Mucosa of descending colon (tissue), 3 donors: ENCODE measurements at regions not wholly inside any gene's neighbourhood (a gene's known extent, or its start where the extent isn't known, plus 50 kb on each side); places are given as distances from the start of the nearest gene placed in this dataset.

Source experiments
- ATAC-seq: fragments of 200-7000 bp; cut with Tn5 transposase; one replicate; pipeline ENCODE4 v1.9.1; 2020; ENCODE audit warnings: mild to moderate bottlenecking, moderate library complexity
- DNase-seq, 3 donors: peaks; one replicate each; pipeline ENCODE4 v3.0.0-alpha.2; 2020
- H3K36me3 ChIP-seq: fragments of 200-600 bp; one replicate; pipeline ENCODE4 v1.8.0; 2021; ENCODE audit warnings: low read depth, mild to moderate bottlenecking
- H3K4me1 ChIP-seq: fragments of 200-600 bp; one replicate; pipeline ENCODE4 v1.8.0; 2021; ENCODE audit warnings: low read depth, mild to moderate bottlenecking
- H3K4me3 ChIP-seq: fragments of 200-600 bp; one replicate; pipeline ENCODE4 v1.8.0; 2021; ENCODE audit warnings: mild to moderate bottlenecking
- H3K9me3 ChIP-seq: fragments of 200-600 bp; one replicate; pipeline ENCODE4 v1.8.0; 2021; ENCODE audit warnings: mild to moderate bottlenecking
- intact Hi-C, 2 donors: fragments of 100-400 bp; cut with DNase I in 1 of 2; cut with micrococcal nuclease in 1 of 2; formaldehyde crosslinking; loops; one replicate each; pipeline versions ENCODE4 v1.11.0 to v1.11.1; 2022; cut with DNase I, micrococcal nuclease
- TF ChIP-seq, protein P1 (sequence below): fragments of 200-600 bp; IDR thresholded peaks from one replicate; pipeline ENCODE4 v1.8.0; 2022; ENCODE audit warnings: antibody characterized with exemption, mild to moderate bottlenecking
- donor health status: DM: no; HTN: no; CAD: no; lungs with moderate emphysema.
- donor health status: DM: no; HTN: no; CAD: no.
- donor health status: DM: no; HTN: yes; CAD: no.

DNA sequence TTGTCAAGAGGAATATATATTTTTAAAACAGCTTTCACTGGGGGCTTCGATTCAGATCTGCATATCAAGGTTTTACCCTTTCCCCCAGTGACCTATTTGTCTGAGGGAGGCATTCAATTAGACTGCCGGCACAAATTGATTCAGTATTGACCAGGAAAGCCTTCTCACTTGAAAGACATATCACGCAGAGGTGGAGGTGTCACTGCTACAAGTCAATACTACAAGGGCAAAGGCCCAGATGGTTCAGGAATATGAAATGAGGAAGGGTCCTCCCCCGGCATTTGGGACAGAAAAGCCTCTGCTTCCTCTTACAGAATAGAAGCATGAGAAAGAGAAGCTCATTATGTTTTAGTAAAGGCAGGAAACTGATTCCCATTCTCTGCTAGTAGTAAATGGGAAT lies 383.6 kb downstream of the HNRNPD start:
- intact Hi-C loops: no loop called here
- TF ChIP-seq, protein P1, sequence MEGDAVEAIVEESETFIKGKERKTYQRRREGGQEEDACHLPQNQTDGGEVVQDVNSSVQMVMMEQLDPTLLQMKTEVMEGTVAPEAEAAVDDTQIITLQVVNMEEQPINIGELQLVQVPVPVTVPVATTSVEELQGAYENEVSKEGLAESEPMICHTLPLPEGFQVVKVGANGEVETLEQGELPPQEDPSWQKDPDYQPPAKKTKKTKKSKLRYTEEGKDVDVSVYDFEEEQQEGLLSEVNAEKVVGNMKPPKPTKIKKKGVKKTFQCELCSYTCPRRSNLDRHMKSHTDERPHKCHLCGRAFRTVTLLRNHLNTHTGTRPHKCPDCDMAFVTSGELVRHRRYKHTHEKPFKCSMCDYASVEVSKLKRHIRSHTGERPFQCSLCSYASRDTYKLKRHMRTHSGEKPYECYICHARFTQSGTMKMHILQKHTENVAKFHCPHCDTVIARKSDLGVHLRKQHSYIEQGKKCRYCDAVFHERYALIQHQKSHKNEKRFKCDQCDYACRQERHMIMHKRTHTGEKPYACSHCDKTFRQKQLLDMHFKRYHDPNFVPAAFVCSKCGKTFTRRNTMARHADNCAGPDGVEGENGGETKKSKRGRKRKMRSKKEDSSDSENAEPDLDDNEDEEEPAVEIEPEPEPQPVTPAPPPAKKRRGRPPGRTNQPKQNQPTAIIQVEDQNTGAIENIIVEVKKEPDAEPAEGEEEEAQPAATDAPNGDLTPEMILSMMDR: no peak
- no peak for ATAC-seq
- no peaks in the 10 kb centered on the region for H3K4me1 ChIP-seq
- no peaks in the 10 kb centered on the region for H3K36me3 ChIP-seq
- DNase-seq: no peak
- H3K9me3 ChIP-seq: no peaks in the 10 kb centered on the region
- H3K4me3 ChIP-seq: no peak overlapping the region

DNA sequence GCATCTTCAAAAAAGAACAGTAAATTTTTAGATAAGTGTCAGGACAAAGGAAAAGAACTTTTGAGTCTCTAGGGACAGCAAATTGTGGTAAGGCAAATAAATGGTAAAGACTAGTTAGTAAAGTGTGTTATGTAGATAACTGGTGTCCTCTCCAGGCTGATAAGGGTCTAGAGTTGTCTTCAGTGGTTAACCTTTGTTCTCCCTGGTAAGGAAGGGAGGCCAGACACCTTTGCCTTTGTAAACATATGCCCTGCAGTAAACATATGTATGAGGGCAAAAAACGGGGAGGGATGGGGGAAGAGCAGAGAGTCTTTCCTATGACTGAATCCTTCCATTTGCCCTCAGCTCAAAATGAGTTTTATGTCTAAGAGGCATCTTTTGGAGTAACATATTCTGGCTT lies 384.6 kb downstream of the HNRNPD start:
- no peak overlapping the region for H3K4me3 ChIP-seq
- H3K4me1 ChIP-seq: no peaks in the 10 kb centered on the region
- TF ChIP-seq, protein P1: no peak
- H3K36me3 ChIP-seq: no peaks in the 10 kb centered on the region
- DNase-seq (no peak), ATAC-seq (no peak)
- H3K9me3 ChIP-seq: no peaks in the 10 kb centered on the region
- intact Hi-C loops: no loop called here

DNA sequence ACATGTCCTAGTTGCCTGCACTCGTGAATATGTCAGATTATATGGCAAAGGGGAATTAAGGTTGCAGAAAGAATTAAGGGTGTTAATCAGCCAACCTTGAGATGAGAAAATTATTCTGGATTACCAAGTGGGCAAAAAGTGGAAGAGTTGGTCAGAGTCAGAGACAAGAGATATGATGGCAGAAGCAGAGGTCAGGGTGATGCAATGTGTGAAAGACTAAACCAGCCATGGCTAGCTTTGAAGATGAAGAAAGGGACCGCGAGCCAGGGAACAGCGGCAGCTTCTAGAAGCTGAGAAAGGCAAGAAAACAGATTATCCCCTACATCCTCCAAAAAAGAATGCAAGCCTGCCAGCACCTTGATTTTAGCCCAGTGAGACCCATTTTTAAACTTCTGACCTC lies 385.6 kb downstream of the HNRNPD start:
- no peak for ATAC-seq
- intact Hi-C loops: no loop called here

DNA sequence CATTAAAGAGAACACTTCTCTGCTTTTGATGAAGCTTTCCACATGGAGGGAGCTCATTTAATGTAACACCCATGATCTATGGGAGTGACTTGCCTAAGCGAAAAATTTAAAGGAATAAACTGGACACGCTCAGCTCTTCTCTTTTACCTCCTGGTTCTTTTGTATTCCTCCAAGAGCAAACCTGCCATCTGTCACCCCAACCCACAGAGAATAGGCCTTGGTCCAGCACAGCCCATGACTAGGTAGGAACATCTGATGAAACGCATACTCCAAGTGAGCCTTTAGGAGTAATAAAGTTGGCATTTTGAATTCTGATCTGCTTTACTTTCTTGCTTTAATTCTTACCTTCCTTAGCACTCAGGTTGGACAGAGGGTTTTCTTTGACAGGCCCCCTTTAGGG lies 389.0 kb downstream of the HNRNPD start:
- intact Hi-C loops: no loop called here
- no peak for ATAC-seq
- Histone ChIP-seq H3K4me3 (no peak overlapping the region), H3K36me3 (no peaks in the 10 kb centered on the region), H3K9me3 (no peaks in the 10 kb centered on the region), H3K4me1 (no peaks in the 10 kb centered on the region)
- DNase-seq: no peak
- TF ChIP-seq, protein P1: no peak

More for the DNA sequence above, 385.6 kb downstream of the HNRNPD start:
- no peaks in the 10 kb centered on the region for H3K9me3 ChIP-seq
- TF ChIP-seq, protein P1: no peak
- H3K4me3 ChIP-seq: no peak overlapping the region
- no peak for DNase-seq
- H3K4me1 ChIP-seq: no peaks in the 10 kb centered on the region
- no peaks in the 10 kb centered on the region for H3K36me3 ChIP-seq

DNA sequence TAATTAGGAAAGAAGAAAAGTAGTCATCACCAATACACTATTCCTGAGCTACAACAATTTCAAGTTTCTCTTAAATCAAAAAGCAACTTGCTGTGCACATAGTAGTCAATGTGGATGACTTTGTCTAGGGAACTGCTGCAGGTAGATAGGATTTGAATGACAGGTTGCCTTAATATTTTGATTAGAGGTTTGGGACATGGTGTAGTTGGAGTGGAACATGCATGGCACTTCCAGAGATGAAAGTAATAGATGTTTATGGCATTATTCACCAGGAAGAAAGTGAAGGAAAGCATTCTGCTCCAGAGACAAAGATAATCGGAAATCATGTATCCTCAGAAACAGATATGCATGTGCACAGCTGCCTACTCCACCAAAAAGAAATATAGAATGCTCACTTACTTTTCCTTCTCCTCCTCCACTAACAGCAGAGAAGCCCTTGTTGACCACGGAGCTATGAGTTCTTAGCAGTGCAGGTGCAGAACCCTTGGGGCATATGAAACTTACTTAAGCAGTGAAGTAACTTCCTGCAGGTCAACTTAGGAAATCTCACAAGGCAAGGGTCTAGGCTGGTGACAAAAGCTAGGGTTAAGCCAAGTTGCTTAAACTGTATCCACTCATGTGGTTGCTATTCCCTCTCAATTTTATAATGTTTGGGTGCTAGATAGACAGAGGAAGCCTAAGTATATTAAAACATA lies 390.8 kb downstream of the HNRNPD start:
- intact Hi-C loops: no loop called here
- Histone ChIP-seq H3K9me3 (no peaks in the 10 kb centered on the region), H3K36me3 (no peaks in the 10 kb centered on the region), H3K4me1 (no peaks in the 10 kb centered on the region), H3K4me3 (no peak overlapping the region)
- TF ChIP-seq, protein P1: no peak
- ATAC-seq: no peak
- no peak for DNase-seq

DNA sequence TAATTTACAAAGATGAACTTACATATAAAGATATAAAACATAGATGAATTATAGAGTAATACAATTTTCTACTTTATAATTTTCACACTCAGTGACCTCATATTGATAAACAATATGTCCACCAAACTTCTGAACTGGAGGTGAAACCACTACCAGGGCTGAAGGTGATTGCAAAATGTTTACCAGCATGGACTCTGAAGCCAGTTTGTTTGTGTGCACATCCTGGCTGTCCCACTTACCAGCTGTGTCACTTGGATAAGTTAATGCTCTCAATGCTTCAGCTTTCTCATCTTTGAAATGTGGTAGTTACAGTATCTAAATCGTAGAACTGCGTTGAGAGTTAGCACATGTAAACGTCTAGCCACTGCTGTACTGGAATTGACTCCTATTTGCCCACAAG lies 392.6 kb downstream of the HNRNPD start:
- TF ChIP-seq, protein P1: no peak
- Histone ChIP-seq H3K4me1 (no peaks in the 10 kb centered on the region), H3K4me3 (no peak overlapping the region), H3K36me3 (no peaks in the 10 kb centered on the region), H3K9me3 (no peaks in the 10 kb centered on the region)
- intact Hi-C loops: no loop called here
- DNase-seq (no peak), ATAC-seq (no peak)
